WI38 (cell line): ENCODE measurements at regions not wholly inside any gene's neighbourhood (a gene's known extent, or its start where the extent isn't known, plus 50 kb on each side); places are given as distances from the start of the nearest gene placed in this dataset.

Source experiments
- H3K4me3 ChIP-seq: 2 replicates; pipeline ENCODE4 v1.5.1; 2011; ENCODE audit warnings: low read depth, mild to moderate bottlenecking, control low read depth, low read length
- CTCF ChIP-seq: IDR thresholded peaks from 2 replicates; pipeline ENCODE4 v1.5.1; 2012; ENCODE audit warnings: low read depth, mild to moderate bottlenecking, control low read depth, low read length

- TF ChIP-seq CTCF = no peak
These were observed 100.3 kb downstream of the ZNF280B start for GRCh38 chr22:22408269-22408668.

GRCh38 chr22:22408731-22409696, 99.5 kb downstream of the ZNF280B start:
- peak; percentile 34; the same call in 1 of the 2 replicates for TF ChIP-seq CTCF
- H3K4me3 ChIP-seq = no peak overlapping the region

More at GRCh38 chr22:22408269-22408668, 100.3 kb downstream of the ZNF280B start:
- H3K4me3 ChIP-seq = no peak overlapping the region

GRCh38 chr22:22410121-22410520, 98.4 kb downstream of the ZNF280B start:
- H3K4me3 ChIP-seq = no peak overlapping the region
- TF ChIP-seq CTCF = no peak

GRCh38 chr22:22410677-22411076, 97.9 kb downstream of the ZNF280B start:
- H3K4me3 ChIP-seq = no peak overlapping the region
- TF ChIP-seq CTCF = no peak

- no peak for TF ChIP-seq CTCF
- no peak overlapping the region for H3K4me3 ChIP-seq
These were observed 94.3 kb downstream of the ZNF280B start for GRCh38 chr22:22414266-22414665.

GRCh38 chr22:22417495-22418162, 90.9 kb downstream of the ZNF280B start:
- no peak for TF ChIP-seq CTCF
- H3K4me3 ChIP-seq = no peak overlapping the region

- no peak for TF ChIP-seq CTCF
These were observed 90.4 kb downstream of the ZNF280B start for GRCh38 chr22:22418163-22418549.

More at GRCh38 chr22:22418163-22418549, 90.4 kb downstream of the ZNF280B start:
- H3K4me3 ChIP-seq = no peak overlapping the region
